WTC11 (cell line): ENCODE measurements at regions not wholly inside any gene's neighbourhood (a gene's known extent, or its start where the extent isn't known, plus 50 kb on each side); places are given as distances from the start of the nearest gene placed in this dataset.

Experiments
- ATAC-seq: fragments of 200-7000 bp; cut with Tn5 transposase; 2 replicates; pipeline ENCODE4 v1.10.0; 2021; ENCODE audit warnings: mild to moderate bottlenecking, moderate library complexity
- CTCF ChIA-PET: fragments of 300-600 bp; sonication (Branson Sonifier 250); formaldehyde crosslinking; loops from one replicate; lab custom pipeline; 2021; ENCODE audit warnings: antibody characterized with exemption; lab: Charles Lee
- POLR2A ChIA-PET: fragments of 350-600 bp; sonication (Branson Sonifier 250); formaldehyde crosslinking; loops from one replicate; lab custom pipeline; 2021; ENCODE audit warnings: antibody characterized with exemption; lab: Charles Lee
- DNase-seq: peaks from one replicate; pipeline ENCODE4 v3.0.0; 2021; ENCODE audit warnings: low spot score
- H3K27ac Mint-ChIP-seq: 2 replicates; pipeline ENCODE4 v1.8.0; 2021; ENCODE audit warnings: mixed read lengths
- H3K27me3 Mint-ChIP-seq: 2 replicates; pipeline ENCODE4 v1.8.0; 2021; ENCODE audit warnings: low read depth, mild to moderate bottlenecking, moderate library complexity, mixed read lengths
- H3K36me3 Mint-ChIP-seq: 2 replicates; pipeline ENCODE4 v1.8.0; 2021; ENCODE audit warnings: mixed read lengths
- H3K4me1 Mint-ChIP-seq: 2 replicates; pipeline ENCODE4 v1.8.0; 2022; ENCODE audit warnings: mixed read lengths
- H3K4me3 Mint-ChIP-seq: 2 replicates; pipeline ENCODE4 v1.8.0; 2021; ENCODE audit warnings: mild to moderate bottlenecking, moderate library complexity, mixed read lengths
- H3K9me3 Mint-ChIP-seq: 2 replicates; pipeline ENCODE4 v1.8.0; 2021; ENCODE audit warnings: mixed read lengths
- CDX4 ChIP-seq: fragments of 250-450 bp; sonication (Bioruptor Pico); IDR thresholded peaks from 2 replicates; pipeline ENCODE4 v1.9.0; 2021; ENCODE audit warnings: moderate library complexity, mild to moderate bottlenecking, inconsistent platforms, borderline replicate concordance
- E2F1 ChIP-seq: sonication (generic); formaldehyde crosslinking; IDR thresholded peaks from 2 replicates; pipeline ENCODE4 v1.8.0; 2022; ENCODE audit warnings: mild to moderate bottlenecking, missing genetic modification reagents
- E2F4 ChIP-seq: sonication (generic); formaldehyde crosslinking; IDR thresholded peaks from 2 replicates; pipeline ENCODE4 v1.8.1; 2022; ENCODE audit warnings: low read depth, mild to moderate bottlenecking, moderate library complexity, missing genetic modification reagents, borderline replicate concordance
- E2F5 ChIP-seq: sonication (generic); formaldehyde crosslinking; IDR thresholded peaks from 2 replicates; pipeline ENCODE4 v1.8.1; 2022; ENCODE audit warnings: mild to moderate bottlenecking, moderate library complexity, missing genetic modification reagents
- FOXP4 ChIP-seq: sonication (generic); formaldehyde crosslinking; IDR thresholded peaks from 2 replicates; pipeline ENCODE4 v1.8.0; 2022; ENCODE audit warnings: mild to moderate bottlenecking, missing genetic modification reagents
- HMGA2 ChIP-seq: fragments of 250-450 bp; sonication (Bioruptor Pico); IDR thresholded peaks from 2 replicates; pipeline ENCODE4 v1.4.0; 2021; ENCODE audit warnings: mild to moderate bottlenecking, moderate library complexity
- IRF2 ChIP-seq: sonication (generic); formaldehyde crosslinking; IDR thresholded peaks from 2 replicates; pipeline ENCODE4 v1.8.0; 2022; ENCODE audit warnings: low read depth, missing genetic modification reagents, borderline replicate concordance
- JUN ChIP-seq: sonication (generic); formaldehyde crosslinking; IDR thresholded peaks from 2 replicates; pipeline ENCODE4 v1.8.0; 2023; ENCODE audit warnings: mild to moderate bottlenecking, missing genetic modification reagents
- MAX ChIP-seq: sonication (generic); formaldehyde crosslinking; IDR thresholded peaks from 2 replicates; pipeline ENCODE4 v1.8.0; 2022; ENCODE audit warnings: mild to moderate bottlenecking, missing genetic modification reagents
- MYBL2 ChIP-seq: sonication (generic); formaldehyde crosslinking; IDR thresholded peaks from 2 replicates; pipeline ENCODE4 v1.8.1; 2023; ENCODE audit warnings: mild to moderate bottlenecking, moderate library complexity, missing genetic modification reagents
- NFYB ChIP-seq: sonication (generic); formaldehyde crosslinking; conservative IDR thresholded peaks from 2 replicates; pipeline ENCODE4 v1.8.0; 2022; ENCODE audit warnings: low read depth, missing genetic modification reagents
- NR2C2 ChIP-seq: sonication (generic); formaldehyde crosslinking; IDR thresholded peaks from 2 replicates; pipeline ENCODE4 v1.8.0; 2022; ENCODE audit warnings: mild to moderate bottlenecking, missing genetic modification reagents
- NR3C1 ChIP-seq: sonication (generic); formaldehyde crosslinking; conservative IDR thresholded peaks from 2 replicates; pipeline ENCODE4 v1.8.1; 2023; ENCODE audit warnings: low read depth, mild to moderate bottlenecking, missing genetic modification reagents
- PRDM15 ChIP-seq: sonication (generic); formaldehyde crosslinking; IDR thresholded peaks from 2 replicates; pipeline ENCODE4 v1.8.0; 2022; ENCODE audit warnings: missing genetic modification reagents
- PRRX2 ChIP-seq: fragments of 250-450 bp; sonication (Bioruptor Pico); IDR thresholded peaks from 2 replicates; pipeline ENCODE4 v1.8.0; 2021; ENCODE audit warnings: mild to moderate bottlenecking
- TEAD1 ChIP-seq: sonication (generic); formaldehyde crosslinking; IDR thresholded peaks from 2 replicates; pipeline ENCODE4 v1.8.0; 2022; ENCODE audit warnings: mild to moderate bottlenecking, missing genetic modification reagents
- TEAD4 ChIP-seq: sonication (generic); formaldehyde crosslinking; IDR thresholded peaks from 2 replicates; pipeline ENCODE4 v1.8.0; 2022; ENCODE audit warnings: mild to moderate bottlenecking, missing genetic modification reagents
- ZBTB21 ChIP-seq: sonication (generic); formaldehyde crosslinking; IDR thresholded peaks from 2 replicates; pipeline ENCODE4 v1.8.1; 2023; ENCODE audit warnings: mild to moderate bottlenecking, missing genetic modification reagents, borderline replicate concordance
- ZNF219 ChIP-seq: sonication (generic); formaldehyde crosslinking; IDR thresholded peaks from 2 replicates; pipeline ENCODE4 v1.8.0; 2023; ENCODE audit warnings: missing genetic modification reagents, mild to moderate bottlenecking, borderline replicate concordance
- ZNF232 ChIP-seq: sonication (generic); formaldehyde crosslinking; IDR thresholded peaks from 2 replicates; pipeline ENCODE4 v1.8.0; 2022; ENCODE audit warnings: mild to moderate bottlenecking, missing genetic modification reagents
- ZNF263 ChIP-seq: sonication (generic); formaldehyde crosslinking; IDR thresholded peaks from 2 replicates; pipeline ENCODE4 v1.8.1; 2022; ENCODE audit warnings: low read depth, mild to moderate bottlenecking, moderate library complexity, missing genetic modification reagents
- ZNF423 ChIP-seq: fragments of 250-450 bp; sonication (Bioruptor Pico); IDR thresholded peaks from 2 replicates; pipeline ENCODE4 v2.1.2; 2022; ENCODE audit warnings: mild to moderate bottlenecking, moderate library complexity
- ZSCAN18 ChIP-seq: fragments of 250-450 bp; sonication (Bioruptor Pico); IDR thresholded peaks from 2 replicates; pipeline ENCODE4 v2.1.2; 2022; ENCODE audit warnings: mild to moderate bottlenecking, moderate library complexity

- no peaks in the 10 kb centered on the region for H3K9me3 Mint-ChIP-seq
- no peaks in the 10 kb centered on the region for H3K36me3 Mint-ChIP-seq
- no peak for DNase-seq
- POLR2A ChIA-PET = no interaction called here
- peaks cover 15% of the 10 kb centered on the region for H3K4me1 Mint-ChIP-seq
- CTCF ChIA-PET = interaction anchor here (1.8 kb wide), 1 partner anchor 12 kb away, joined by 9 read pairs; no protein-coding TSS in a partner anchor
- H3K27ac Mint-ChIP-seq = no peak overlapping the region
- peaks cover 5% of the 10 kb centered on the region; the same call in 1 of the 2 replicates for H3K27me3 Mint-ChIP-seq
- TF ChIP-seq PRDM15 = no peak
- no peak for TF ChIP-seq ZNF219
- no peak for TF ChIP-seq MYBL2
- no peak for TF ChIP-seq PRRX2
- TF ChIP-seq E2F1 (CRISPR knock-in tag) = no peak
- no peak for TF ChIP-seq ZBTB21
- no peak for TF ChIP-seq IRF2 (CRISPR knock-in tag)
- TF ChIP-seq NFYB (CRISPR knock-in tag) = no peak
- no peak for TF ChIP-seq E2F4
- TF ChIP-seq FOXP4 = no peak
- TF ChIP-seq ZSCAN18 (CRISPR knock-in tag) = no peak
- TF ChIP-seq, all 79 proteins: peak for 0
- no peak overlapping the region for H3K4me3 Mint-ChIP-seq
- ATAC-seq = no peak
Observed at GRCh38 chr3:43867436-43868072, 176.8 kb downstream of the ABHD5 start.

GRCh38 chr3:43869491-43869890 lies 178.8 kb downstream of the ABHD5 start:
- no peak for ATAC-seq
- peaks cover 27% of the 10 kb centered on the region for H3K4me1 Mint-ChIP-seq
- no peak overlapping the region for H3K27ac Mint-ChIP-seq
- H3K27me3 Mint-ChIP-seq = peaks cover 5% of the 10 kb centered on the region; the same call in 1 of the 2 replicates
- no peak overlapping the region for H3K4me3 Mint-ChIP-seq
- ChIA-PET CTCF (interaction anchor here (1.8 to 3.1 kb wide), 3 partner anchors 9 to 14 kb away, joined by 9 to 15 read pairs (median 12); no protein-coding TSS in a partner anchor), POLR2A (no interaction called here)
- H3K9me3 Mint-ChIP-seq = peaks cover 9% of the 10 kb centered on the region
- no peak for DNase-seq
- H3K36me3 Mint-ChIP-seq = peaks cover 5% of the 10 kb centered on the region
- TF ChIP-seq MAX (CRISPR knock-in tag) (no peak), HMGA2 (CRISPR knock-in tag) (no peak), CDX4 (CRISPR knock-in tag) (no peak), NR2C2 (CRISPR knock-in tag) (no peak), ZNF423 (CRISPR knock-in tag) (no peak), TEAD4 (no peak), E2F4 (no peak), ZNF263 (CRISPR knock-in tag) (no peak), E2F5 (CRISPR knock-in tag) (no peak), JUN (CRISPR knock-in tag) (no peak), NR3C1 (no peak), ZNF232 (CRISPR knock-in tag) (no peak), TEAD1 (CRISPR knock-in tag) (no peak)
